GM21825 (cell line): ENCODE measurements at regions not wholly inside any gene's neighbourhood (a gene's known extent, or its start where the extent isn't known, plus 50 kb on each side); places are given as distances from the start of the nearest gene placed in this dataset.
"Not testable (repeated sequence)": the region's sequence is repeated elsewhere in the genome, so short reads cannot be mapped to it uniquely, and the experiment has no call there.

Experiments used
- ATAC-seq: cut with Tn5 transposase; IDR thresholded peaks from one replicate; pipeline ENCODE4 v1.9.1; 2021; ENCODE audit warnings: mild to moderate bottlenecking, moderate library complexity; ENCODE audit not compliant: unreplicated experiment

GRCh38 chr13:73544175-73544574, 485.4 kb downstream of the KLF5 start:
- no peak for ATAC-seq

GRCh38 chr13:73542446-73542845, 483.6 kb downstream of the KLF5 start:
- no peak for ATAC-seq

GRCh38 chr13:73536865-73537264, 478.1 kb downstream of the KLF5 start:
- no peak for ATAC-seq

GRCh38 chr13:73535341-73535740, 476.5 kb downstream of the KLF5 start:
- no peak for ATAC-seq

- no peak for ATAC-seq
Measured at GRCh38 chr13:73532987-73533510, 474.2 kb downstream of the KLF5 start.

- ATAC-seq, result no peak
Measured at GRCh38 chr13:73532582-73532981, 473.8 kb downstream of the KLF5 start.

GRCh38 chr13:73531014-73531413, 472.2 kb downstream of the KLF5 start:
- ATAC-seq, result no peak

GRCh38 chr13:73522937-73523336, 464.1 kb downstream of the KLF5 start:
- no peak for ATAC-seq

- no peak for ATAC-seq
Measured at GRCh38 chr13:73521985-73522524, 463.2 kb downstream of the KLF5 start.

GRCh38 chr13:73521290-73521624, 462.5 kb downstream of the KLF5 start:
- no peak for ATAC-seq

- no peak for ATAC-seq
Measured at GRCh38 chr13:73520566-73521289, 461.9 kb downstream of the KLF5 start.

GRCh38 chr13:73520135-73520534, 461.3 kb downstream of the KLF5 start:
- ATAC-seq, result not testable (repeated sequence)

- ATAC-seq, result no peak
Measured at GRCh38 chr13:73519396-73520116, 460.8 kb downstream of the KLF5 start.

- no peak for ATAC-seq
Measured at GRCh38 chr13:73517766-73518165, 459.0 kb downstream of the KLF5 start.

- no peak for ATAC-seq
Measured at GRCh38 chr13:73516731-73517130, 457.9 kb downstream of the KLF5 start.

- no peak for ATAC-seq
Measured at GRCh38 chr13:73514208-73514607, 455.4 kb downstream of the KLF5 start.

- ATAC-seq, result no peak
Measured at GRCh38 chr13:73513751-73514150, 454.9 kb downstream of the KLF5 start.

GRCh38 chr13:73508841-73509240, 450.0 kb downstream of the KLF5 start:
- no peak for ATAC-seq

- no peak for ATAC-seq
Measured at GRCh38 chr13:73505376-73505890, 446.6 kb downstream of the KLF5 start.

GRCh38 chr13:73499695-73500094, 440.9 kb downstream of the KLF5 start:
- ATAC-seq, result no peak

- ATAC-seq, result no peak
Measured at GRCh38 chr13:73497430-73497829, 438.6 kb downstream of the KLF5 start.

- ATAC-seq, result no peak
Measured at GRCh38 chr13:73496711-73497110, 437.9 kb downstream of the KLF5 start.
